ENCODE measurements at regions not wholly inside any gene's neighbourhood (a gene's known extent, or its start where the extent isn't known, plus 50 kb on each side); places are given as distances from the start of the nearest gene placed in this dataset.
A peak's percentile ranks its signal among the peaks of the same experiment; 100 is the strongest.

DNA sequence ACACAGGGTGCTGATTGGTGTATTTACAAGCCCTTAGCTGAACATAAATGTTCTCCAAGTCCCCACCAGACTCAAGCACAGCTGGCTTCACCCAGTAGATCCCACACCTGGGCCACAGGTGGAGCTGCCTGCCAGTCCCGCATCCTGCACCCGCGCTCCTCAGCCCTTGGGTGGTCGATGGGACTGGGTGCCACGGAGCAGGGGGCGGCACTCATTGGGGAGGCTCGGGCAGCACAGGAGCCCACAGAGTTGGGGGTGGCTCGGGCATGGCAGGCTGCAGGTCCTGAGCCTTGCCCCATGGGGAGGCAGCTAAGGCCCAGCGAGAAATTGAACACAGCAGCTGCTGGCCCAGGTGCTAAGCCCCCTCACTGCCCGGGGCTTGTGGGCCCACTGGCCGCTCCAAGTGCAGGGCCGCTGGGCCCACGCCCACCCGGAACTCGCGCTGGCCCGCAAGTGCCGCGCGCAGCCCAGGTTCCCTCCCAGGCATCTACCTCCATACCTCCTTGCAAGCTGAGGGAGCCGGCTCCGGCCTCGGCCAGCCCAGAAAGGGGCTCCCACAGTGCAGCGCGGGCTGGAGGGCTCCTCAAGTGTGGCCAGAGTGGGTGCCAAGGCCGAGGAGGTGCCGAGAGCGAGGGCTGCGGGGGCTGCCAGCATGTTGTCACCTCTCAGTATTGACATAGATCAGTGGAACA is 442.7 kb downstream of the OCA2 start:
- 34% methylated on average over 9 of the region's 29 CpGs for WGBS (ENCODE audit: low lambda C conversion rate)
- FAIRE-seq (no peak), DNase-seq (ENCODE audit: low spot score) (no peak), ATAC-seq (no peak)
- no peak overlapping the region for H3K4me3 ChIP-seq (replicated peaks in 1 of 3; ENCODE audit: insufficient read depth in 1 of 3, low read depth in 2 of 3, low read length in 3 of 3)
- H4K20me1 ChIP-seq (ENCODE audit: insufficient read depth, low read length) = no peaks in the 10 kb centered on the region
- H3K4me1 ChIP-seq (ENCODE audit: insufficient read depth, low read length) = no peaks in the 10 kb centered on the region
- 0 out of 2 replicates have a peak, but pooled peaks cover 6% of the 10 kb centered on the region for H3K9me3 ChIP-seq (ENCODE audit: low read length)
- POLR2A ChIA-PET = no interaction called here
- H3K79me2 ChIP-seq (ENCODE audit: insufficient read depth, low read length) = no peaks in the 10 kb centered on the region
- no peak overlapping the region for H3K9ac ChIP-seq (ENCODE audit: insufficient read depth, low read depth, low read length)
- intact Hi-C loops (cut with micrococcal nuclease; ENCODE audit: unreplicated experiment) (no loop called here), in situ Hi-C loops (cut with HindIII; ENCODE audit: extremely low pct_ligation_motif_present, low pct_unique_long_range_greater_than_20kb) (no loop called here)
- CTCF ChIA-PET (ENCODE audit: low intra/inter-chr PET ratio, low total read pairs) = no interaction called here
- no TSS peak for BruUV-seq (replicated peaks)
- H3K4me2 ChIP-seq (ENCODE audit: low read depth, low read length) = no peak overlapping the region
- H3K27ac ChIP-seq (ENCODE audit: extremely low read length, insufficient read depth, low read length) = no peak overlapping the region
- no peak overlapping the region for H2AFZ ChIP-seq (ENCODE audit: low read length)
- TF ChIP-seq, protein P1, sequence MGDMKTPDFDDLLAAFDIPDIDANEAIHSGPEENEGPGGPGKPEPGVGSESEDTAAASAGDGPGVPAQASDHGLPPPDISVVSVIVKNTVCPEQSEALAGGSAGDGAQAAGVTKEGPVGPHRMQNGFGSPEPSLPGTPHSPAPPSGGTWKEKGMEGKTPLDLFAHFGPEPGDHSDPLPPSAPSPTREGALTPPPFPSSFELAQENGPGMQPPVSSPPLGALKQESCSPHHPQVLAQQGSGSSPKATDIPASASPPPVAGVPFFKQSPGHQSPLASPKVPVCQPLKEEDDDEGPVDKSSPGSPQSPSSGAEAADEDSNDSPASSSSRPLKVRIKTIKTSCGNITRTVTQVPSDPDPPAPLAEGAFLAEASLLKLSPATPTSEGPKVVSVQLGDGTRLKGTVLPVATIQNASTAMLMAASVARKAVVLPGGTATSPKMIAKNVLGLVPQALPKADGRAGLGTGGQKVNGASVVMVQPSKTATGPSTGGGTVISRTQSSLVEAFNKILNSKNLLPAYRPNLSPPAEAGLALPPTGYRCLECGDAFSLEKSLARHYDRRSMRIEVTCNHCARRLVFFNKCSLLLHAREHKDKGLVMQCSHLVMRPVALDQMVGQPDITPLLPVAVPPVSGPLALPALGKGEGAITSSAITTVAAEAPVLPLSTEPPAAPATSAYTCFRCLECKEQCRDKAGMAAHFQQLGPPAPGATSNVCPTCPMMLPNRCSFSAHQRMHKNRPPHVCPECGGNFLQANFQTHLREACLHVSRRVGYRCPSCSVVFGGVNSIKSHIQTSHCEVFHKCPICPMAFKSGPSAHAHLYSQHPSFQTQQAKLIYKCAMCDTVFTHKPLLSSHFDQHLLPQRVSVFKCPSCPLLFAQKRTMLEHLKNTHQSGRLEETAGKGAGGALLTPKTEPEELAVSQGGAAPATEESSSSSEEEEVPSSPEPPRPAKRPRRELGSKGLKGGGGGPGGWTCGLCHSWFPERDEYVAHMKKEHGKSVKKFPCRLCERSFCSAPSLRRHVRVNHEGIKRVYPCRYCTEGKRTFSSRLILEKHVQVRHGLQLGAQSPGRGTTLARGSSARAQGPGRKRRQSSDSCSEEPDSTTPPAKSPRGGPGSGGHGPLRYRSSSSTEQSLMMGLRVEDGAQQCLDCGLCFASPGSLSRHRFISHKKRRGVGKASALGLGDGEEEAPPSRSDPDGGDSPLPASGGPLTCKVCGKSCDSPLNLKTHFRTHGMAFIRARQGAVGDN (CRISPR knock-in tag; IDR thresholded peaks at IDR 0.05) = no peak
- H3K36me3 ChIP-seq (replicated peaks in 1 of 2; ENCODE audit: control insufficient read depth in 1 of 2, insufficient read depth in 2 of 2, low read length in 2 of 2) = no peaks in the 10 kb centered on the region
- H3K27me3 ChIP-seq (ENCODE audit: control insufficient read depth in 1 of 2, insufficient read depth in 2 of 2, low read length in 2 of 2) = no peaks in the 10 kb centered on the region

DNA sequence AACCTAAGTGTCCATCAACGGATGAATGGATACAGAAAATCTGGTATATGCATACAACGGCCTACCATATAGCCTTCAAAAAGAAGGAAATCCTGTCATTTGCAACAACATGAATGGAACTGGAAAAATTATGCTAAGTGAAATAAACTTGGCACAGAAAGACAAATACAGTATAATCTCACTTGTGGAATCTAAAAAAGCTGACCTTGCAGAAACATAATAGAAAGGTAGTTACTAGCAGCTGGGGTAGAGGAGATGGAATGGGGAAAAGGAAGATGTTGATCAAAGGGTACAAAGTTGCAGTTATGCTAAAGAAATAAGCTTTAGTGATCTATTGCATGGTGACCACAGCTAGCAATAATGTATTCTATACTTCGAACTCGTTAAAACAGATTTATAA is 444.1 kb downstream of the OCA2 start:
- Histone ChIP-seq H3K27me3 (ENCODE audit: control insufficient read depth in 1 of 2, insufficient read depth in 2 of 2, low read length in 2 of 2) (no peaks in the 10 kb centered on the region; a peak in 1 of 5 replicates), H3K4me1 (ENCODE audit: insufficient read depth, low read length) (no peaks in the 10 kb centered on the region), H3K4me2 (ENCODE audit: low read depth, low read length) (no peak overlapping the region), H4K20me1 (ENCODE audit: insufficient read depth, low read length) (no peaks in the 10 kb centered on the region), H3K79me2 (ENCODE audit: insufficient read depth, low read length) (no peaks in the 10 kb centered on the region), H3K9ac (ENCODE audit: insufficient read depth, low read depth, low read length) (no peak overlapping the region), H3K36me3 (replicated peaks in 1 of 2; ENCODE audit: control insufficient read depth in 1 of 2, insufficient read depth in 2 of 2, low read length in 2 of 2) (no peaks in the 10 kb centered on the region), H3K9me3 (ENCODE audit: low read length) (0 out of 2 replicates have a peak, but pooled peaks cover 9% of the 10 kb centered on the region), H2AFZ (ENCODE audit: low read length) (no peak overlapping the region), H3K4me3 (replicated peaks in 1 of 3; ENCODE audit: insufficient read depth in 1 of 3, low read depth in 2 of 3, low read length in 3 of 3) (no peak overlapping the region), H3K27ac (ENCODE audit: extremely low read length, insufficient read depth, low read length) (no peak overlapping the region)
- FAIRE-seq (no peak), DNase-seq (ENCODE audit: low spot score) (no peak), ATAC-seq (no peak)
- in situ Hi-C loops (cut with HindIII; ENCODE audit: extremely low pct_ligation_motif_present, low pct_unique_long_range_greater_than_20kb) (no loop called here), intact Hi-C loops (cut with micrococcal nuclease; ENCODE audit: unreplicated experiment) (no loop called here)
- 3% methylated on average over 4 of the region's 4 CpGs for WGBS (ENCODE audit: low lambda C conversion rate)
- TF ChIP-seq KDM2A (CRISPR knock-in tag; IDR thresholded peaks at IDR 0.05; ENCODE audit: borderline replicate concordance, low read depth) = no peak
- peak; percentile 95 for TF ChIP-seq MAFF (IDR thresholded peaks at IDR 0.05; ENCODE audit: low read depth, low read length)
- TF ChIP-seq MAFK (conservative IDR thresholded peaks at IDR 0.05 in 1 of 2, IDR thresholded peaks at IDR 0.05 in 1 of 2; ENCODE audit: low read length in 2 of 2) = peak; percentile 84 to 96
- BruUV-seq (replicated peaks) = no TSS peak
- POLR2A ChIA-PET = no interaction called here
- CTCF ChIA-PET (ENCODE audit: low intra/inter-chr PET ratio, low total read pairs) = no interaction called here

All from HepG2 (cell line).